ENCODE measurements at regions not wholly inside any gene's neighbourhood (a gene's known extent, or its start where the extent isn't known, plus 50 kb on each side); places are given as distances from the start of the nearest gene placed in this dataset.

- TF ChIP-seq TAF1 (IDR thresholded peaks at IDR 0.05; ENCODE audit: low read depth, low read length) (no peak), POLR2AphosphoS5 (IDR thresholded peaks at IDR 0.05; ENCODE audit: low read depth, low read length) (no peak), POLR2A (IDR thresholded peaks at IDR 0.05; ENCODE audit: low read depth, low read length) (no peak)
These were observed 55.0 kb downstream of the TMEM30B start for GRCh38 chr14:61226015-61226654.

Data from GM12891 (cell line).